Liver (tissue), 8 donors: ENCODE measurements at regions not wholly inside any gene's neighbourhood (a gene's known extent, or its start where the extent isn't known, plus 50 kb on each side); places are given as distances from the start of the nearest gene placed in this dataset.

Source experiments
- DNase-seq: peaks from one replicate; pipeline ENCODE4 v3.0.0-alpha.2; 2017; ENCODE audit warnings: low spot score
- H3K27ac ChIP-seq, 2 donors: one replicate each; pipeline ENCODE4 v1.7.0; 2013; ENCODE audit warnings: inconsistent platforms in 2 of 2, low read length in 2 of 2, control low read depth in 1 of 2, low read depth in 1 of 2, mild to moderate bottlenecking in 1 of 2
- H3K27me3 ChIP-seq, 4 donors: one replicate each; pipeline versions ENCODE4 v1.6.1 to v1.7.0; 2013; ENCODE audit warnings: low read length in 3 of 4, inconsistent platforms in 1 of 4, mild to moderate bottlenecking in 1 of 4, moderate library complexity in 1 of 4; ENCODE audit not compliant: control insufficient read depth in 4 of 4, insufficient read depth in 4 of 4
- H3K36me3 ChIP-seq, 4 donors: one replicate each; pipeline versions ENCODE4 v1.6.1 to v1.7.0; 2013; ENCODE audit warnings: low read length in 3 of 4, mild to moderate bottlenecking in 3 of 4, low read depth in 1 of 4, moderate library complexity in 1 of 4; ENCODE audit not compliant: control insufficient read depth in 4 of 4, insufficient read depth in 3 of 4
- H3K4me1 ChIP-seq, 4 donors: one replicate each; pipeline versions ENCODE4 v1.6.1 to v1.7.0; 2013; ENCODE audit warnings: low read length in 3 of 4, mild to moderate bottlenecking in 3 of 4, moderate library complexity in 1 of 4; ENCODE audit not compliant: control insufficient read depth in 4 of 4, insufficient read depth in 4 of 4
- H3K4me3 ChIP-seq, 3 donors: one replicate each; pipeline versions ENCODE4 v1.6.1 to v1.7.0; 2013; ENCODE audit warnings: low read length in 3 of 3, control low read depth in 1 of 3, low read depth in 1 of 3, mild to moderate bottlenecking in 1 of 3
- H3K9ac ChIP-seq, 2 donors: one replicate each; pipeline ENCODE4 v1.7.0; 2013; ENCODE audit warnings: low read length in 2 of 2, mild to moderate bottlenecking in 2 of 2, moderate library complexity in 2 of 2, control low read depth in 1 of 2, low read depth in 1 of 2
- H3K9me3 ChIP-seq, 4 donors: one replicate each; pipeline versions ENCODE4 v1.6.1 to v1.7.0; 2013; ENCODE audit warnings: low read length in 3 of 4; ENCODE audit not compliant: control insufficient read depth in 4 of 4
- ATF3 ChIP-seq: IDR thresholded peaks from 2 replicates; pipeline ENCODE4 v1.6.1; 2016; ENCODE audit warnings: antibody characterized with exemption
- CTCF ChIP-seq: fragments of 150-350 bp; IDR thresholded peaks from 2 replicates; pipeline ENCODE4 v1.5.1; 2017; ENCODE audit warnings: improper control_type of control experiment, low read depth, low read length; ENCODE audit not compliant: missing input control
- FOXA1 ChIP-seq: IDR thresholded peaks from 2 replicates; pipeline ENCODE4 v1.6.1; 2016; ENCODE audit warnings: antibody characterized with exemption
- FOXA2 ChIP-seq: IDR thresholded peaks from 2 replicates; pipeline ENCODE4 v1.6.1; 2016; ENCODE audit warnings: antibody characterized with exemption
- GABPA ChIP-seq, 2 donors: IDR thresholded peaks in 1 of 2; conservative IDR thresholded peaks in 1 of 2; 2 replicates each; pipeline ENCODE4 v1.6.1; 2016; ENCODE audit warnings: antibody characterized with exemption in 2 of 2, mild to moderate bottlenecking in 1 of 2, moderate library complexity in 1 of 2
- HNF4A ChIP-seq, 2 donors: conservative IDR thresholded peaks; 2 replicates each; pipeline ENCODE4 v1.6.1; 2016; ENCODE audit warnings: antibody characterized with exemption in 2 of 2, mild to moderate bottlenecking in 2 of 2
- JUND ChIP-seq, 2 donors: IDR thresholded peaks; 2 replicates each; pipeline ENCODE4 v1.6.1; 2016; ENCODE audit warnings: antibody characterized with exemption in 2 of 2
- MAX ChIP-seq: IDR thresholded peaks from 2 replicates; pipeline ENCODE4 v1.6.1; 2016; ENCODE audit warnings: antibody characterized with exemption
- RAD21 ChIP-seq, 2 donors: IDR thresholded peaks; 2 replicates each; pipeline ENCODE4 v1.6.1; 2016; ENCODE audit warnings: antibody characterized with exemption in 2 of 2, mild to moderate bottlenecking in 2 of 2
- REST ChIP-seq: IDR thresholded peaks from 2 replicates; pipeline ENCODE4 v1.6.1; 2016; ENCODE audit warnings: antibody characterized with exemption, mild to moderate bottlenecking
- RXRA ChIP-seq, 2 donors: IDR thresholded peaks; 2 replicates each; pipeline ENCODE4 v1.6.1; 2017 to 2018; ENCODE audit warnings: antibody characterized with exemption in 2 of 2, mild to moderate bottlenecking in 1 of 2
- TAF1 ChIP-seq: conservative IDR thresholded peaks from 2 replicates; pipeline ENCODE4 v1.6.1; 2016; ENCODE audit warnings: antibody characterized with exemption, mild to moderate bottlenecking
- YY1 ChIP-seq: IDR thresholded peaks from 2 replicates; pipeline ENCODE4 v1.6.1; 2016; ENCODE audit warnings: antibody characterized with exemption, mild to moderate bottlenecking
- WGBS: extraction: QIAGEN DNeasy Blood & Tissue Kit; methylation state at CpG from one replicate; pipeline ENCODE4 v1.1.7; 2013; 5-methylcytosine and 5-hydroxymethylcytosine counted together
- donor health status: healthy.
- donor health status: healthy.
- donor health status: healthy.
- donor health status: healthy.
- donor health status: healthy.

GRCh38 chr11:131073167-131073566 is 156.9 kb upstream of the SNX19 start:
- Histone ChIP-seq H3K27ac (no peak overlapping the region), H3K4me3 (no peak overlapping the region), H3K9me3 (no peaks in the 10 kb centered on the region), H3K4me1 (no peaks in the 10 kb centered on the region), H3K9ac (no peak overlapping the region), H3K27me3 (peaks cover 0 to 12% (median 0%) of the 10 kb centered on the region in 4 donors), H3K36me3 (no peaks in the 10 kb centered on the region)
- 73% methylated on average over 2 of the region's 2 CpGs for WGBS
- TF ChIP-seq RAD21 (IDR thresholded peaks at IDR 0.05) (no peak), RXRA (IDR thresholded peaks at IDR 0.05) (no peak), FOXA1 (no peak), GABPA (IDR thresholded peaks at IDR 0.05 in 1 of 2, conservative IDR thresholded peaks at IDR 0.05 in 1 of 2) (no peak), YY1 (no peak)
- no peak for DNase-seq

GRCh38 chr11:131074573-131074972 is 158.3 kb upstream of the SNX19 start:
- no peak for TF ChIP-seq GABPA (IDR thresholded peaks at IDR 0.05 in 1 of 2, conservative IDR thresholded peaks at IDR 0.05 in 1 of 2)
- no peak for TF ChIP-seq CTCF
- no peak for TF ChIP-seq JUND (IDR thresholded peaks at IDR 0.05)
- no peak for TF ChIP-seq MAX
- TF ChIP-seq FOXA2: no peak
- no peak for TF ChIP-seq TAF1
- TF ChIP-seq REST: no peak
- TF ChIP-seq RAD21 (IDR thresholded peaks at IDR 0.05): no peak
- no peak for TF ChIP-seq YY1
- no peak for TF ChIP-seq ATF3
- no peak for TF ChIP-seq HNF4A (conservative IDR thresholded peaks at IDR 0.05)
- H3K27me3 ChIP-seq: peaks cover 0 to 10% (median 0%) of the 10 kb centered on the region in 4 donors
- no peaks in the 10 kb centered on the region for H3K4me1 ChIP-seq
- no peak overlapping the region for H3K9ac ChIP-seq
- no peaks in the 10 kb centered on the region for H3K9me3 ChIP-seq
- H3K36me3 ChIP-seq: no peaks in the 10 kb centered on the region
- no peak overlapping the region for H3K4me3 ChIP-seq
- WGBS: 54% methylated on average over 3 of the region's 3 CpGs
- H3K27ac ChIP-seq: no peak overlapping the region
- no peak for DNase-seq

- H3K27ac ChIP-seq: no peak overlapping the region
- TF ChIP-seq REST (no peak), FOXA2 (no peak), RAD21 (IDR thresholded peaks at IDR 0.05) (no peak), TAF1 (no peak)
- DNase-seq: no peak
- no peaks in the 10 kb centered on the region for H3K36me3 ChIP-seq
- H3K4me3 ChIP-seq: no peak overlapping the region
- H3K9me3 ChIP-seq: no peaks in the 10 kb centered on the region
- H3K27me3 ChIP-seq: peaks cover 0 to 10% (median 0%) of the 10 kb centered on the region in 4 donors
- H3K4me1 ChIP-seq: no peaks in the 10 kb centered on the region
- no peak overlapping the region for H3K9ac ChIP-seq
Measured at GRCh38 chr11:131077340-131077739, 161.1 kb upstream of the SNX19 start.
